ENCODE measurements at regions not wholly inside any gene's neighbourhood (a gene's known extent, or its start where the extent isn't known, plus 50 kb on each side); places are given as distances from the start of the nearest gene placed in this dataset.

DNA sequence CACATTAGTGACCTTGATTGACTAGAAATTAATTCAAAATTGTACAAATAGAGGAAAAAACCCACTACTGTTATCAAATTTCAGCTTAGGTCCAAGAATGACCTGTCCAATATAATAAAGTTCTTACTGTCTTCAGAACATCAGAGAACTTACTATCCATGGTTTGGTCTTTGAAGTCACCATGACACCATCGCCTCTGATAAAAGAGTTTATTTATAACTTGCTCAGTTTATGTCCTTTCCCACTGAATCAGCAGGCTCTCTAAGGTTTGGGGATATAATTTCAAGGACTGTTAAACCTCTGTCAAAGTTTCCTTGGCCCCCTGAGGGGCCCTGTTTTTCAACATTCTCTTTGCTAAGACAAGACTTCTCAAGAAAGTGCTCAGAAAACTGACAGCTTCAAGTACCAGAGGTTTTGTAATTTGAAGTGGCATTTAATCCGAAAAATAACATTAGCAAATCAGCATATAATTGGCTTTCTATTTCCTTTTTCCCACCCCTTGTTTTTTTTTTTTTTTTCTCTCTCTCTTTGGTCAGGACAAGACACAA lies 191.7 kb upstream of the FERD3L start:
- Histone ChIP-seq H3K4me2 (ENCODE audit: low read depth, low read length) (no peak overlapping the region), H3K4ac (ENCODE audit: low read depth, low read length) (no peak overlapping the region), H2AFZ (replicated peaks; ENCODE audit: low read length, poor library complexity) (no peak overlapping the region), H2BK5ac (ENCODE audit: low read depth, low read length, poor library complexity, severe bottlenecking) (no peak overlapping the region), H3K27ac (ENCODE audit: insufficient read depth, low read length) (no peak overlapping the region), H2BK20ac (ENCODE audit: low read depth, low read length) (no peak overlapping the region), H3K4me3 (ENCODE audit: insufficient read depth, low read depth, low read length) (no peak overlapping the region), H4K5ac (ENCODE audit: low read depth, low read length) (no peak overlapping the region), H4K20me1 (ENCODE audit: insufficient read depth, low read length) (no peaks in the 10 kb centered on the region), H4K91ac (ENCODE audit: insufficient read depth, low read depth, low read length) (no peak overlapping the region), H3K27me3 (ENCODE audit: control insufficient read depth, insufficient read depth, low read length) (no peaks in the 10 kb centered on the region), H4K8ac (ENCODE audit: low read depth in 2 of 2, low read length in 2 of 2) (no peak overlapping the region), H2AK5ac (ENCODE audit: low read depth, low read length) (no peak overlapping the region), H2BK120ac (ENCODE audit: low read depth, low read length) (no peak overlapping the region), H3K18ac (ENCODE audit: low read depth, low read length) (no peak overlapping the region), H3K9me3 (ENCODE audit: control insufficient read depth, insufficient read depth, low read length) (no peaks in the 10 kb centered on the region; the same call in 1 of the 2 replicates), H3K79me1 (ENCODE audit: low read depth in 1 of 2, low read length in 2 of 2) (no peaks in the 10 kb centered on the region), H3K9me1 (ENCODE audit: insufficient read depth, low read length) (no peaks in the 10 kb centered on the region), H3K36me3 (ENCODE audit: control insufficient read depth, insufficient read depth, low read length) (no peaks in the 10 kb centered on the region), H3K14ac (replicated peaks; ENCODE audit: low read depth, low read length) (no peak overlapping the region), H3K4me1 (ENCODE audit: control insufficient read depth, insufficient read depth, low read length) (no peaks in the 10 kb centered on the region), H3K56ac (ENCODE audit: extremely low read depth, insufficient read depth, low read length) (no peak overlapping the region), H2BK15ac (ENCODE audit: low read depth, low read length) (no peak overlapping the region), H3K9ac (ENCODE audit: low read depth, low read length) (no peak overlapping the region), H2AK9ac (replicated peaks; ENCODE audit: low read depth, low read length, poor library complexity) (no peak overlapping the region), H3K23ac (ENCODE audit: low read depth, low read length) (no peak overlapping the region)
- TF ChIP-seq RCOR1 (IDR thresholded peaks at IDR 0.05; ENCODE audit: insufficient replicate concordance, low read length), result no peak
- TF ChIP-seq, protein P1, sequence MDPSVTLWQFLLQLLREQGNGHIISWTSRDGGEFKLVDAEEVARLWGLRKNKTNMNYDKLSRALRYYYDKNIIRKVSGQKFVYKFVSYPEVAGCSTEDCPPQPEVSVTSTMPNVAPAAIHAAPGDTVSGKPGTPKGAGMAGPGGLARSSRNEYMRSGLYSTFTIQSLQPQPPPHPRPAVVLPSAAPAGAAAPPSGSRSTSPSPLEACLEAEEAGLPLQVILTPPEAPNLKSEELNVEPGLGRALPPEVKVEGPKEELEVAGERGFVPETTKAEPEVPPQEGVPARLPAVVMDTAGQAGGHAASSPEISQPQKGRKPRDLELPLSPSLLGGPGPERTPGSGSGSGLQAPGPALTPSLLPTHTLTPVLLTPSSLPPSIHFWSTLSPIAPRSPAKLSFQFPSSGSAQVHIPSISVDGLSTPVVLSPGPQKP (IDR thresholded peaks at IDR 0.05; ENCODE audit: borderline replicate concordance, low read depth, low read length), result no peak
- no peak for TF ChIP-seq RAD21 (IDR thresholded peaks at IDR 0.05; ENCODE audit: low read length)
- no peak for TF ChIP-seq MAZ (IDR thresholded peaks at IDR 0.05; ENCODE audit: borderline replicate concordance, low read depth, low read length)
- TF ChIP-seq, protein P2, sequence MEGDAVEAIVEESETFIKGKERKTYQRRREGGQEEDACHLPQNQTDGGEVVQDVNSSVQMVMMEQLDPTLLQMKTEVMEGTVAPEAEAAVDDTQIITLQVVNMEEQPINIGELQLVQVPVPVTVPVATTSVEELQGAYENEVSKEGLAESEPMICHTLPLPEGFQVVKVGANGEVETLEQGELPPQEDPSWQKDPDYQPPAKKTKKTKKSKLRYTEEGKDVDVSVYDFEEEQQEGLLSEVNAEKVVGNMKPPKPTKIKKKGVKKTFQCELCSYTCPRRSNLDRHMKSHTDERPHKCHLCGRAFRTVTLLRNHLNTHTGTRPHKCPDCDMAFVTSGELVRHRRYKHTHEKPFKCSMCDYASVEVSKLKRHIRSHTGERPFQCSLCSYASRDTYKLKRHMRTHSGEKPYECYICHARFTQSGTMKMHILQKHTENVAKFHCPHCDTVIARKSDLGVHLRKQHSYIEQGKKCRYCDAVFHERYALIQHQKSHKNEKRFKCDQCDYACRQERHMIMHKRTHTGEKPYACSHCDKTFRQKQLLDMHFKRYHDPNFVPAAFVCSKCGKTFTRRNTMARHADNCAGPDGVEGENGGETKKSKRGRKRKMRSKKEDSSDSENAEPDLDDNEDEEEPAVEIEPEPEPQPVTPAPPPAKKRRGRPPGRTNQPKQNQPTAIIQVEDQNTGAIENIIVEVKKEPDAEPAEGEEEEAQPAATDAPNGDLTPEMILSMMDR (conservative IDR thresholded peaks at IDR 0.05; ENCODE audit: low read depth, low read length), result no peak
- no peak for TF ChIP-seq BHLHE40 (IDR thresholded peaks at IDR 0.05; ENCODE audit: low read depth, low read length)
- TF ChIP-seq NFE2L2 (IDR thresholded peaks at IDR 0.05; ENCODE audit: low read depth, low read length), result no peak
- TF ChIP-seq RFX5 (IDR thresholded peaks at IDR 0.05; ENCODE audit: low read depth, low read length), result no peak
- no peak for TF ChIP-seq CEBPB (IDR thresholded peaks at IDR 0.05; ENCODE audit: low read depth, low read length)
- no CpG with 5 or more reads among the region's 2 CpGs for WGBS, 2 experiments (ENCODE audit: extremely low coverage in 2 of 2, insufficient read length in 1 of 2)
- BruUV-seq (replicated peaks), result no TSS peak
- POLR2A ChIA-PET (ENCODE audit: unreplicated experiment), result no interaction called here
- in situ Hi-C loops (cut with MboI; ENCODE audit: low sequenced_read_pairs) (no loop called here), intact Hi-C loops (cut with micrococcal nuclease) (no loop called here), dilution Hi-C loops (cut with HindIII; ENCODE audit: low sequenced_read_pairs, unreplicated experiment) (no loop called here)
- peak; percentile 2 for DNase-seq
- CTCF ChIA-PET, result no interaction called here
- ATAC-seq (ENCODE audit: low read depth), result no peak
